Skeletal muscle tissue (tissue), 3 donors: ENCODE measurements at regions not wholly inside any gene's neighbourhood (a gene's known extent, or its start where the extent isn't known, plus 50 kb on each side); places are given as distances from the start of the nearest gene placed in this dataset.

Experiments used
- H3K27ac ChIP-seq: one replicate; pipeline ENCODE4 v1.7.0; 2013; ENCODE audit warnings: mild to moderate bottlenecking, low read depth, low read length, inconsistent platforms
- H3K27me3 ChIP-seq, 3 donors: one replicate each; pipeline ENCODE4 v1.7.0; 2013; ENCODE audit warnings: low read length in 3 of 3; ENCODE audit not compliant: control insufficient read depth in 3 of 3, insufficient read depth in 3 of 3
- H3K36me3 ChIP-seq, 3 donors: one replicate each; pipeline ENCODE4 v1.7.0; 2013; ENCODE audit warnings: low read length in 3 of 3; ENCODE audit not compliant: control insufficient read depth in 3 of 3, insufficient read depth in 3 of 3
- H3K4me1 ChIP-seq, 3 donors: one replicate each; pipeline ENCODE4 v1.7.0; 2013; ENCODE audit warnings: low read length in 3 of 3, mild to moderate bottlenecking in 3 of 3; ENCODE audit not compliant: control insufficient read depth in 3 of 3, insufficient read depth in 3 of 3
- H3K4me3 ChIP-seq, 3 donors: one replicate each; pipeline ENCODE4 v1.7.0; 2013; ENCODE audit warnings: low read length in 3 of 3
- H3K9ac ChIP-seq, 3 donors: one replicate each; pipeline ENCODE4 v1.7.0; 2013; ENCODE audit warnings: low read length in 3 of 3, mild to moderate bottlenecking in 3 of 3, moderate library complexity in 2 of 3, low read depth in 1 of 3
- H3K9me3 ChIP-seq, 3 donors: one replicate each; pipeline ENCODE4 v1.7.0; 2013; ENCODE audit warnings: low read length in 3 of 3; ENCODE audit not compliant: control insufficient read depth in 3 of 3
- donor health status: Osteomylitis.

DNA sequence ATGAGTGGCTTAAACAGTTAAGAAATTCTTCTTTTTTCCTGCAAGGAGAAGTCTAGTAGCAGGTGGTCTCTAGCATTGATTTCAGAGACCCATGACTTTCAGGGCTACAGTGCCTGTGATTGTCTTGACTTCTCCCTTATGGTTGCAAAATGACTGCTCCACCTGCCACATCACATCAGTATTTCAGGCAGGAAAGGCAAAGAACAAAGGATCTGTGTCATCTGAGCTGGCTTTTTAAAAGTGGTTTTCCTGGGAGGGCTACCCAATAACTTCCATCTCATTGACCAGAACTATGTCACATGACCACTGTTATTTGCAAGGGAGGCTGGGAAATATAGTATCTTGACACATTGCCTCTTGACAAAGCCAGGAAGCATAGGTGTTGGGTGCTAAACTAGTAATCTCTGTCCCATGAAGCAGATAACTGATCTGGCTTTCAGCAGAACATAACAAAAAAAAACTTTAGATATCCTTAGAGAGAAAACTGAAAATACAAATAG lies 226.2 kb downstream of the DHX35 start:
- H3K4me3 ChIP-seq = no peak overlapping the region
- H3K36me3 ChIP-seq = no peaks in the 10 kb centered on the region
- H3K27me3 ChIP-seq = no peaks in the 10 kb centered on the region
- no peak overlapping the region for H3K27ac ChIP-seq
- H3K9ac ChIP-seq = no peak overlapping the region
- H3K4me1 ChIP-seq = no peaks in the 10 kb centered on the region
- H3K9me3 ChIP-seq = peaks cover 0 to 9% (median 3%) of the 10 kb centered on the region in 3 donors

DNA sequence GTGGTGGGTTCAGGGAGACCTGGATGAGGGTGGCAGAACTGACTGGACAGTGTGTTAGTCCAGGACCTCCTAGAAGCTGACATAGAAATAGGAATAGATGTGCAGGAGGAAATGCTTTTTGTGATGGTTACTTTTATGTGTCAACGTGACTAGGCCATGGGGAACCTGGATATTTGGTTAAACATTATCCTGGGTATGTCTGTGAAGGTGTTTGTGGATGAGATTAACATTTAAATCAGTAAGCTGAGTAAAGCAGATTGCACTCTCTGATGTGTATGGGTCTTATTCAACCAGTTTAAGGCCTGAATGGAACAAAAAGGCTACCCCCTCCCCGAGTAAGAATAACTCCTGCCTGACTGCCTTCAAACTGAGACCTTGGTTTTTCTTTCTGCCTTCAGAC lies 219.3 kb downstream of the DHX35 start:
- Histone ChIP-seq H3K9ac (no peak overlapping the region), H3K36me3 (no peaks in the 10 kb centered on the region), H3K4me3 (no peak overlapping the region), H3K27me3 (no peaks in the 10 kb centered on the region), H3K9me3 (peaks cover 0 to 9% (median 3%) of the 10 kb centered on the region in 3 donors), H3K4me1 (no peaks in the 10 kb centered on the region), H3K27ac (no peak overlapping the region)

DNA sequence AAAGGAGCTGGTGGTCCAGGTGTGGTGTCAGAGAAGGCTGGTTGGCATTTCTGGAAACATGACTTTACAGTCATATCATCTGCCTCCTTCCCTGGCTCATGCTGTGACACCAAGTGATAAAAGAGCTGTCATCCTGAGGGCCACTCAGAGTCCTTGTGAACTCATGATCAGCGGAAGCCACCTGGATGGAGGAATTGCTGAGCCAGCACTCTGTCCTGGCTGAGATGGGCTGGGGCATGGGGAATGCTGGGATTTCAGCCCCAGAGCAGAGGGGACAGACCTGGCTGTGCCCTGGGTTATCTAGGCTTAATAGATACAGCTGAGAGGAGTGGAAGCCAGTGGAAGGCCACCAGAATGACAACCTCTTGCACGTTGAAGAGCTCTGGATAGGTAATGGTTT lies 214.3 kb downstream of the DHX35 start:
- Histone ChIP-seq H3K27ac (no peak overlapping the region), H3K4me1 (no peaks in the 10 kb centered on the region), H3K27me3 (no peaks in the 10 kb centered on the region), H3K9me3 (no peaks in the 10 kb centered on the region), H3K4me3 (no peak overlapping the region), H3K36me3 (no peaks in the 10 kb centered on the region), H3K9ac (no peak overlapping the region)

DNA sequence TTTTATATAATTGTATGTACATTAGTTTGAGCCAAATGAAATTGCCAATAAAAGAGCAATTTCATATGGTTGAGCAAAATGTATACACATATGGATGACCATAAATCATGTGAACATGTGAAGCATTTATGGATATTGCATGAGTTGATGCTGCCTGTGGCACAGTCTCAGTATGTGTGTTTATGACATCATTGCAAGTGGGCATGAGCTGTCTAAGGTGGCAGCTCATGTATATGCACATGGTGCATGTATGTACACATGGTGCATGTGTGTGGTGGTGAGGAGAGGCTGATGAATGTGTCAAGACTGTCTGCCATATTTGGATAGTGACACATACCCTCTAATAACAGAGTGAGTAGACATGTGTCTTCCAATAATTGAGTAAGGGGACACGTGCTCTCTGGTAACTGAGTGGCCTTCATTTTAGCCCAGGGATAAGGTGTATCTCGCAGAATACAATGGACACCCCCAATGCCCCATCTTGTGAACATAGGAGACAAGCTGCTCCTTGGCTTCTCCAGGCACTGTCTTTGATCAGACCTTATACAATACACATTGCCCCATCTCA lies 208.8 kb downstream of the DHX35 start:
- H3K27ac ChIP-seq = no peak overlapping the region
- no peak overlapping the region for H3K4me3 ChIP-seq
- H3K9me3 ChIP-seq = no peaks in the 10 kb centered on the region

DNA sequence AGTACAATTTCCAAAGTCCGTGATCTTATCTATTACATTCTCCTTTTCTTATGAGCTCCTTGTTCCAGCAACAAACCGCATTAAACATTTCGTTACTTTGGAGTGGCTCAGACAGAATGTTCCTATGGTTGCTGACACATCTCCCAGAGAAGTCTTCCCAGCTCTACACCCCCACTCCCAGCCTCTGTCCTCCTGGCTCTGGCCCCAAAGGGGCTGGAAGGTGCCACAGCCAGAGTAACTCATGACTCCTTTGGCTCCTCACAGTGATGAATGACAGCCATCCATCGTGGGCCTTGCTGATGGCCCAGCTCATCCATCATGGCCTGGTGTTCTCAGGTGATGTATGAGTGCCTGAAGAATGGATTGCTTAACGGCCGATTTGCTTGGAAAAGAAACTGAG lies 203.0 kb downstream of the DHX35 start:
- H3K9ac ChIP-seq = no peak overlapping the region
- no peaks in the 10 kb centered on the region for H3K9me3 ChIP-seq
- H3K27ac ChIP-seq = peak overlapping the region; percentile 25
- H3K4me3 ChIP-seq = no peak overlapping the region
- H3K4me1 ChIP-seq = no peaks in the 10 kb centered on the region
- H3K36me3 ChIP-seq = no peaks in the 10 kb centered on the region
- no peaks in the 10 kb centered on the region for H3K27me3 ChIP-seq

More for the DNA sequence above, 208.8 kb downstream of the DHX35 start:
- no peaks in the 10 kb centered on the region for H3K4me1 ChIP-seq
- no peak overlapping the region for H3K9ac ChIP-seq
- H3K36me3 ChIP-seq = no peaks in the 10 kb centered on the region
- H3K27me3 ChIP-seq = no peaks in the 10 kb centered on the region

DNA sequence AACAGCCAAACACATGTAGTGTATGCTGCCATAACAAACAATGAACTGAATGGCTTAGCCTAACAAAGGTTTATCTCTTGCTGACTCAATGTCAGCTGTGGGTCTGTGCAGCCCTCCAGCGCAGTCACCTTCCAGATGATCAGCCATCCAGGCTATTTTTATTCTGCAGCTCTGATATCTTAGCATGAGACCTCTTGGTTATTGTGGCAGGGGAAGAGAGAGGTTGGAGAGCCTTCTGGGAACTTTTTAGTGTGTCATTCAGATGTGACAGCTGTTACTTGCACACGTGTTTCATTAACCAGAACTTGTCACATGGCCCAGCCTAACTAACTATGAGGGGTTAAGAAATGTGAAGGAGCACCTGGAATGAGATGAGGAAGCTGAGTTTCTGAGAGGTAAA lies 202.5 kb downstream of the DHX35 start:
- H3K9me3 ChIP-seq = no peaks in the 10 kb centered on the region
- no peaks in the 10 kb centered on the region for H3K36me3 ChIP-seq
- no peak overlapping the region for H3K9ac ChIP-seq
- H3K4me1 ChIP-seq = no peaks in the 10 kb centered on the region
- H3K4me3 ChIP-seq = no peak overlapping the region
- H3K27ac ChIP-seq = peak overlapping the region; percentile 25
- H3K27me3 ChIP-seq = no peaks in the 10 kb centered on the region

DNA sequence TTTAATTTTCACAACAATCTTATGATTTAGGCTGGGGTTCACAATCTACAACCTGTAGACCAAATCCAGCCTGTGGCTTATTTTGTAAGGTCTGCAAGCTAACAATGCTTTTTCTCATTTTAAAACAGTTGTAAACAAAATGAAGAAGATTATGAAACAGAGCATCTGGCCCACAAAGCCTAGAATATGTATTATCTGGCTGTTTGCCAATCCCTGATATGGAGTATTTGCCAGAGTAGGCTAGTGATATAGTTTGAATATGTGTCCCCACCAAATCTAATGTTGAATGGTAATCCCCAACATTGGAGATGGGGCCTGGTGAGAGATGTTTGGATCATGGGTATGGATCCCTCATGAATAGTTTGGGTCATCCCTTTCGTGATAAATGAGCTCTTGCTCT lies 201.8 kb downstream of the DHX35 start:
- Histone ChIP-seq H3K27ac (no peak overlapping the region), H3K36me3 (no peaks in the 10 kb centered on the region)

DNA sequence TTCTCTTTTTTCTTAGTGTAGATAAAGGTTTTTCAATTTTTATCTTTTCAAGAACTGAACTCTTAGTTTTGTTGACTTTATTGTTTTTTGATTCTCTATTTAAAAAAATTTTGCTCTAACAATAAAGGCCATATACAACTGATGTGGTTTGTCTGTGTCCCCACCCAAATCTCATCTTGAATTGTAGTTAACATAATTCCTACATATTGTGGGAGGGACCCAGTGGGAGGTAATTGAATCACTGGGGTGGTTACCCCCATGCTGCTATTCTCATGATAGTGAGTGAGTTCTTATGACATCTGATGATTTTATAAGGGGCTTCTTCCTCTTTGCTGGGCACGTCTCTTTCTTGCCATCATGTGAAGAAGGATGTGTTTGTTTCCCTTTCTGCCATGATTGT lies 199.8 kb downstream of the DHX35 start:
- no peaks in the 10 kb centered on the region for H3K4me1 ChIP-seq
- no peak overlapping the region for H3K27ac ChIP-seq
- H3K9me3 ChIP-seq = no peaks in the 10 kb centered on the region
- H3K4me3 ChIP-seq = no peak overlapping the region
- no peaks in the 10 kb centered on the region for H3K27me3 ChIP-seq
- H3K9ac ChIP-seq = no peak overlapping the region
- no peaks in the 10 kb centered on the region for H3K36me3 ChIP-seq

More for the DNA sequence above, 201.8 kb downstream of the DHX35 start:
- Histone ChIP-seq H3K9ac (no peak overlapping the region), H3K4me3 (no peak overlapping the region), H3K27me3 (no peaks in the 10 kb centered on the region), H3K9me3 (no peaks in the 10 kb centered on the region), H3K4me1 (no peaks in the 10 kb centered on the region)

DNA sequence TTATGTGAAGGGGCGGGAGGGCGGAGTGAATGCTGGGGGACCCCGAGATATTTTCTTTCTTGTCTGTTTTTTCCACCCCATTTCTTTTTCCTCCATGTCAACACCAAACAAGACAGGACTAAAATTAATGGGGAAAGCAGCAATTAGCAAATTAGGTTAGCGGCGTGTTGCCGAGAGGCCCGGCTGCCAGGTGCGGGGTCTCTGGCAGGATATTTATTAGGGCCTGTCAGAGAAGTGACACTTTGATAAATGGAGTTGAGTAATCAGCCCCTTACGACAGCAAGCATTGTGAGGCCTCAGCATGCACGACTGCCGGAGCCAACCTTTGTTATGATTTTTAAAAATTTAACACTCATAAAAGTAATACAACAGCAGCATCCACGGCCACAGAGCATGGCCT lies 193.8 kb downstream of the DHX35 start:
- H3K9ac ChIP-seq = no peak overlapping the region

DNA sequence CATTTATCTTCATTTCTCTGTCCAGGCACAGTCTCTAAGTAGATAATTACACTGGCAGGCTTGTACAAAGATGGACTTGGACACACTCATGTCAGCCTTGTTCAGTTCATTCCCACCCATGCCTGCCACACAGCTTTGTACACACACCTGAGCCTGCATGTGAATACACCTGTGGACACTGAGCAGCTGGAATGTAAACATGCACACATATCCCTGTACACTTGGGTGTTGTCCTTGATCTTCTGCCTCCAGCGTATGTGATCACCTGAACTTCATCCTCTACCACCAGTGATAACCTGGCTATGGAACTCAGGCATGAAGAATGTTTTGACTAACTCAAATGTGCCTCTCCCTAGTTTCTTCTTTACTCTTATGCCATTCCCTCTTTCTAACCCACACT lies 190.6 kb downstream of the DHX35 start:
- Histone ChIP-seq H3K36me3 (no peaks in the 10 kb centered on the region), H3K27ac (no peak overlapping the region), H3K27me3 (peaks cover 0 to 7% (median 0%) of the 10 kb centered on the region in 3 donors), H3K9ac (no peak overlapping the region), H3K9me3 (no peaks in the 10 kb centered on the region), H3K4me1 (no peaks in the 10 kb centered on the region), H3K4me3 (no peak overlapping the region)

More for the DNA sequence above, 193.8 kb downstream of the DHX35 start:
- H3K9me3 ChIP-seq = no peaks in the 10 kb centered on the region
- no peaks in the 10 kb centered on the region for H3K36me3 ChIP-seq
- no peak overlapping the region for H3K4me3 ChIP-seq
- no peak overlapping the region for H3K27ac ChIP-seq
- H3K27me3 ChIP-seq = peaks cover 0 to 2% (median 0%) of the 10 kb centered on the region in 3 donors
- no peaks in the 10 kb centered on the region for H3K4me1 ChIP-seq
